ENCODE measurements at regions not wholly inside any gene's neighbourhood (a gene's known extent, or its start where the extent isn't known, plus 50 kb on each side); places are given as distances from the start of the nearest gene placed in this dataset.

DNA sequence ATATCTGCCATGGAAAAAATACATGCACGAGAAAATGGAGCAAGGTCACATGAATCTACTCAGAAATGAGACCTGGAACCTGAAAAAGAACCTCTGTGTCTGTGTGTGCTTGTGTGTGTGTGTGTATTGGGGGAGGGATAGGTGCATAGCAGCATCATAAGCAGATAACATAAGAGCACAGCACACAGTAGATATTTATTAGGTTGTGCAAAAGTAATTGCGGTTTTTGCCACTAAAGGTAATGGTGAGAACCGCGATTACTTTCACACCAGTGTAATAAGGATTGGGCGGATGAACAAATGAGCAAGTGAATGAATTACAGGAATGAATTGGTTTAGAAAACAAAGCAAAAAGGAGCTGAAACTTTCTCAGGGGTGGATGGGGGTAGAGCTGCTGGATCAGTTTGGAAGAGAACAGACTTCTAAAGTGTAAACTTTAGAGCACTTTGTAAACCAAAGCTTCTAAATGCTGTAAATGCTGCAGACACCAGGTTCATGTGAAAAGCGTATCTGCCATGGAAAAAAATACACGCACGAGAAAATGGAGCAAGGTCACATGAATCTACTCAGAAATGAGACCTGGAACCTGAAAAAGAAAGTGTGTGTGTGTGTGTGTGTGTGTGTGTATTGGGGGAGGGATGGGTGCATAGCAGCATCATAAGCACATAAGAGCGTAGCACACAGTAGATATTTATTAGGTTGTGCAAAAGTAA is 156.9 kb downstream of the TOMM20 start:
- peak overlapping the region; percentile 84 for H3K27ac ChIP-seq
- no peaks in the 10 kb centered on the region for H3K9me3 ChIP-seq
- DNase-seq (no peak), ATAC-seq (no peak)
- no peaks in the 10 kb centered on the region for H3K36me3 ChIP-seq
- intact Hi-C loops (cut with DNase I), result no loop called here
- H3K27me3 ChIP-seq (ENCODE audit: low read depth), result no peaks in the 10 kb centered on the region
- TF ChIP-seq, protein P1, sequence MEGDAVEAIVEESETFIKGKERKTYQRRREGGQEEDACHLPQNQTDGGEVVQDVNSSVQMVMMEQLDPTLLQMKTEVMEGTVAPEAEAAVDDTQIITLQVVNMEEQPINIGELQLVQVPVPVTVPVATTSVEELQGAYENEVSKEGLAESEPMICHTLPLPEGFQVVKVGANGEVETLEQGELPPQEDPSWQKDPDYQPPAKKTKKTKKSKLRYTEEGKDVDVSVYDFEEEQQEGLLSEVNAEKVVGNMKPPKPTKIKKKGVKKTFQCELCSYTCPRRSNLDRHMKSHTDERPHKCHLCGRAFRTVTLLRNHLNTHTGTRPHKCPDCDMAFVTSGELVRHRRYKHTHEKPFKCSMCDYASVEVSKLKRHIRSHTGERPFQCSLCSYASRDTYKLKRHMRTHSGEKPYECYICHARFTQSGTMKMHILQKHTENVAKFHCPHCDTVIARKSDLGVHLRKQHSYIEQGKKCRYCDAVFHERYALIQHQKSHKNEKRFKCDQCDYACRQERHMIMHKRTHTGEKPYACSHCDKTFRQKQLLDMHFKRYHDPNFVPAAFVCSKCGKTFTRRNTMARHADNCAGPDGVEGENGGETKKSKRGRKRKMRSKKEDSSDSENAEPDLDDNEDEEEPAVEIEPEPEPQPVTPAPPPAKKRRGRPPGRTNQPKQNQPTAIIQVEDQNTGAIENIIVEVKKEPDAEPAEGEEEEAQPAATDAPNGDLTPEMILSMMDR (IDR thresholded peaks at IDR 0.05), result no peak
- H3K4me1 ChIP-seq, result peaks cover 64% of the 10 kb centered on the region
- H3K4me3 ChIP-seq, result no peak overlapping the region

DNA sequence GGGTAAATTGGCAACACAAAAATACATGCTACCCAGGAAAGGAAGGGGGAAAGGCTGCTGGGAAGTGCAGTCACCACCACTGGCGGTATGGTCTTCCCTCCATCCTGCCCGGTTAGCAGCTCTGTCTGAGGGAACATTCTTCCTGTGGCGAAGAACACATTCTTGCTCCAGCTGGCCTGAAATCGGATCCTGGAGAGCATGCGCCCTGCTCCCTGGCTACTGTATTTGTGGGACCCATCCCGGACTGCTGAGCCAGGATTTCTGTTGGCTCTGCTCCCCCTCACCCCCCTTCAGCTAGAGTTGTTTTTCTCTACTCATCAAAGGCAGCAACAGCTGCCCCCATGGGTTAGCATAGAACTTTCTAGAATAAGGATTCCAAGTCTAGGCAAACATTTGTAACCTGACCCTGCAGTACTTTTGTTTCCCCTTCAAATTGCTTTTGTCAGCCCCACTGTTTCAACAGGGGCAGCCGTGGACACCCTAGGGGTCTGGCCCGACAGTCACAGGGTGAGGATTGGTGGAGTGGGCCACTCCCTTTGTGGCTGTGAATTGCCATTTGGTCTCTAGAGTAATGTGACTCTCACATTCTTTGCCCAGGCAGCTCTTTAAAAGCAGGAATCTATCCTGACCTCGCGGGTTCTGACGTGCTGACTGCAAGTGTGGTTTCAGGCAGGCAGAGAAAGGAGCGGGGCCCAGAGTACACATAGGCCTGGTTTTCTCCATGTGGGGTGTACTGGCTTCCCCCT is 157.7 kb downstream of the TOMM20 start:
- TF ChIP-seq, protein P1 (IDR thresholded peaks at IDR 0.05), result no peak
- H3K4me1 ChIP-seq, result peaks cover 57% of the 10 kb centered on the region

DNA sequence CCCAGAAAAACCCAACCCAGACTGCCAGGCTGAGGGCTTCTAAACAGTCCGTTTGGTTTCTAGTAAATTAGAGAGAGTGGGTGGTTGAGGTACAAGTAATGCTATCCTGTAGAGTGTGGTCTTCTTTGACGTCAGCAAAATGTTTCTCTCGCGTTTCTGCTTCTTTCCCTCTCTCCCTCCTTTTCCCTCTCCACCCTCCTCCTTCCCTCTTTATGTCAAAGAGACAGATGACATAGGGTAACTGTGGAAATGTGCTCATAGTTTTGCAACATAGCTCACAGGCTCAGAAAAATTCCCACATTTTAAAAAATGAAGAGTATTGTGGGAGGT is 158.3 kb downstream of the TOMM20 start:
- Histone ChIP-seq H3K27me3 (ENCODE audit: low read depth) (no peaks in the 10 kb centered on the region), H3K4me1 (peaks cover 54% of the 10 kb centered on the region), H3K27ac (peak overlapping the region; percentile 84), H3K9me3 (no peaks in the 10 kb centered on the region), H3K36me3 (no peaks in the 10 kb centered on the region), H3K4me3 (peak overlapping the region; percentile 35)
- TF ChIP-seq, protein P1 (IDR thresholded peaks at IDR 0.05), result no peak
- intact Hi-C loops (cut with DNase I), result no loop called here
- peak; percentile 46 to 55 for ATAC-seq
- no peak for DNase-seq

More for the DNA sequence above, 157.7 kb downstream of the TOMM20 start:
- H3K9me3 ChIP-seq, result no peaks in the 10 kb centered on the region
- H3K36me3 ChIP-seq, result no peaks in the 10 kb centered on the region
- H3K27ac ChIP-seq, result peak overlapping the region; percentile 84
- H3K4me3 ChIP-seq, result peak overlapping the region; percentile 35
- DNase-seq (peak; percentile 66), ATAC-seq (peak; percentile 65 to 86)
- intact Hi-C loops (cut with DNase I), result no loop called here
- H3K27me3 ChIP-seq (ENCODE audit: low read depth), result no peaks in the 10 kb centered on the region

DNA sequence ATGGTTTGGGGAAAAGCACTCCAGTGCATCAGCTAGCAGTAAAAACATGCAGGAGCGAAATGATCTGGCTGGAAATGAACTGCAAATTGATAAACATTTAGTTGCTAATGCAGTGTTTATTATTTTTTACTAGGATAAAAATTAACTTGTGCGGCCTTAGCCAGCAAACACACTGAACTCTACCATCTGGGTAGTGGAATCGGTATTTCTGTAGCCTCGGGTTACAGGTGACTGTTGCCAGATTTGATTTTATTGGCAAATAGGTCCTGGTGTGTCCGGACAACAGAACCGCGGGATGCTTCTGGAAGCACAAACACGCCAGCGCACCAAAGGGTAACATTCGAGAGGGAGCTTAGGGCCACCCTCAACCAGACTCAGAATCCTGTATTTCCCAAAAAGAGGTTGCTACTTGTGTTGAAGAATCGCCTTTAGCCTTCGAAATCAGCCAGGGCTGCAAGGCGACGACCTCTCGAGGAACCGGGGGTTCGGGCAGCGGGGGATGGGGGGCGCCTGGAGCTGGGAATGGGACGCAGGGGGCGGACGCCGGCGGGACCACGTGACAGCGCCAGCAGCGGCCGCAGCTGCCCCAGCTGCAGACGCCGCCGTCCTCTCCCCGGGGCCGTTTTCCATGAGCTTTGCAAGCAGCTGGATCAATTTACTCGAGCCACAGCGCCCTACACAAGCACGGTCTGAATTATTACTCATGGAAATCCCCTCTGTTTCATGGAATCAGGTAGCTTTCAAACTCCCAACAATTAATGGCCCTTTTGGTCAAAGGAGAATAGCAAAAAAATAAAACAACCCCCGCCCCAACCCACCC is 158.8 kb downstream of the TOMM20 start:
- ATAC-seq (peak; percentile 29 to 62), DNase-seq (peak; percentile 68)
- Histone ChIP-seq H3K4me3 (peak overlapping the region; percentile 35), H3K9me3 (no peaks in the 10 kb centered on the region), H3K27ac (peak overlapping the region; percentile 84), H3K36me3 (no peaks in the 10 kb centered on the region), H3K4me1 (peaks cover 54% of the 10 kb centered on the region), H3K27me3 (ENCODE audit: low read depth) (no peaks in the 10 kb centered on the region)
- intact Hi-C loops (cut with DNase I), result no loop called here
- TF ChIP-seq, protein P1 (IDR thresholded peaks at IDR 0.05), result no peak

DNA sequence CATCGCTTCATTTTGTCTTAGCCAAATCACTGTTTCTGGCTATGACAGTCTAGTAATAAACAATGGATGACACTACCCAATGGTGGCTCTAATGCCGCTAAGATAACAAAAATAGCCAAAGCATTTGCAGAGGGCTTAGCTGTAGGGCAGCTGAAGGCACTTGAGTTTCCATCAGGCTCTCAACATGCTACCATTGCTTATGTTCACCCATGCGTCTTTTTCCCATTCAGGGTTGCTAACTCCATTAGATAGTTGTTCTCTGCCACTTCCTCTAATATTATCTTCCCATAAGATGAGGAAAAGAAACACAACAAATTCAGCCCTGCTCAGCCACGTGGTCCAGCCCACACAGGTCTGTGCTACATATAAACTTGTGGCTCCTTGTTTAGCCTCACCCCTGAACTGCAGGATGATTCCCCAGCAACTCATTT is 159.6 kb downstream of the TOMM20 start:
- ATAC-seq (no peak), DNase-seq (no peak)
- Histone ChIP-seq H3K27ac (peak overlapping the region; percentile 84), H3K36me3 (no peaks in the 10 kb centered on the region), H3K4me1 (peaks cover 56% of the 10 kb centered on the region), H3K4me3 (no peak overlapping the region), H3K9me3 (no peaks in the 10 kb centered on the region), H3K27me3 (ENCODE audit: low read depth) (no peaks in the 10 kb centered on the region)
- intact Hi-C loops (cut with DNase I), result no loop called here
- TF ChIP-seq, protein P1 (IDR thresholded peaks at IDR 0.05), result no peak
